SW480 (cell line): ENCODE measurements at regions not wholly inside any gene's neighbourhood (a gene's known extent, or its start where the extent isn't known, plus 50 kb on each side); places are given as distances from the start of the nearest gene placed in this dataset.
"Not testable (repeated sequence)": the region's sequence is repeated elsewhere in the genome, so short reads cannot be mapped to it uniquely, and the experiment has no call there.

ENCODE experiments used
- DNase-seq: peaks from one replicate; pipeline ENCODE4 v3.0.0-alpha.2; 2016; ENCODE audit warnings: low spot score

- DNase-seq, result no peak
Measured at GRCh38 chr2:76000425-76000824, 289.7 kb upstream of the GCFC2 start.

GRCh38 chr2:75998451-75998850 is 287.7 kb upstream of the GCFC2 start:
- DNase-seq, result no peak

GRCh38 chr2:75994759-75995158 is 284.0 kb upstream of the GCFC2 start:
- no peak for DNase-seq

GRCh38 chr2:75988622-75989021 is 277.9 kb upstream of the GCFC2 start:
- DNase-seq, result not testable (repeated sequence)

GRCh38 chr2:75986617-75987016 is 275.9 kb upstream of the GCFC2 start:
- no peak for DNase-seq

GRCh38 chr2:75982719-75983118 is 272.0 kb upstream of the GCFC2 start:
- no peak for DNase-seq

GRCh38 chr2:75964646-75965045 is 253.9 kb upstream of the GCFC2 start:
- no peak for DNase-seq

GRCh38 chr2:75960472-75961009 is 249.8 kb upstream of the GCFC2 start:
- DNase-seq, result no peak

- no peak for DNase-seq
Measured at GRCh38 chr2:75959724-75960471, 249.2 kb upstream of the GCFC2 start.

GRCh38 chr2:75954761-75955160 is 244.0 kb upstream of the GCFC2 start:
- DNase-seq, result no peak

- DNase-seq, result no peak
Measured at GRCh38 chr2:75952173-75952572, 241.5 kb upstream of the GCFC2 start.

GRCh38 chr2:75949385-75950030 is 238.8 kb upstream of the GCFC2 start:
- no peak for DNase-seq

- DNase-seq, result no peak
Measured at GRCh38 chr2:75936311-75936710, 225.6 kb upstream of the GCFC2 start.

GRCh38 chr2:75932996-75933395 is 222.3 kb upstream of the GCFC2 start:
- no peak for DNase-seq

GRCh38 chr2:75928093-75928492 is 217.4 kb upstream of the GCFC2 start:
- no peak for DNase-seq

GRCh38 chr2:75925331-75926024 is 214.8 kb upstream of the GCFC2 start:
- no peak for DNase-seq

GRCh38 chr2:75922191-75922590 is 211.5 kb upstream of the GCFC2 start:
- DNase-seq, result no peak

- DNase-seq, result no peak
Measured at GRCh38 chr2:75920859-75921551, 210.3 kb upstream of the GCFC2 start.

GRCh38 chr2:75915851-75916634 is 205.3 kb upstream of the GCFC2 start:
- no peak for DNase-seq

GRCh38 chr2:75896779-75897366 is 186.2 kb upstream of the GCFC2 start:
- peak; percentile 74 for DNase-seq

GRCh38 chr2:75894170-75894569 is 183.5 kb upstream of the GCFC2 start:
- DNase-seq, result no peak
